HPDE6-E6E7 (cell line): ENCODE measurements at regions not wholly inside any gene's neighbourhood (a gene's known extent, or its start where the extent isn't known, plus 50 kb on each side); places are given as distances from the start of the nearest gene placed in this dataset.
"Not testable (repeated sequence)": the region's sequence is repeated elsewhere in the genome, so short reads cannot be mapped to it uniquely, and the experiment has no call there.

Experiments
- DNase-seq: peaks from one replicate; pipeline ENCODE4 v3.0.0; 2011; ENCODE audit warnings: missing footprints; ENCODE audit errors: extremely low spot score

DNA sequence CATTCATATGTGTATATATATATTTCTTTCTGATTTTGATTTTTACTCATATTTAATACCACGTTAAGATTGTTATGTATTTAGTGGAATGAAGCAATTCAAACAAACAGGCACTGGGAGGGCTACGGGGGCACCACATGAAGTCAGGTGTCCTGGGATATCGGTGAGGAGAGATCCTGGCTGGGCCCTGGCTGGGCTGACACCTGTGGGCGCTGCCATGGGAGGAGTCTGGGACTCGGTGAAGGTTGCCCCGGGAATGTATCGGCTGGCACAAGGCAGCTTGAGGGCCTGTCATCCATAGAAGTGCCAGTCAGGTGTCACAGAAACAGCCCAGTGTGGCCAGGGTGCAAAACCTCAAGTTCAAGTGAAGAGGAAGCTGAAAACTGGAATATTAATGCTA is 766.9 kb upstream of the ARPP21 start:
- DNase-seq: no peak

DNA sequence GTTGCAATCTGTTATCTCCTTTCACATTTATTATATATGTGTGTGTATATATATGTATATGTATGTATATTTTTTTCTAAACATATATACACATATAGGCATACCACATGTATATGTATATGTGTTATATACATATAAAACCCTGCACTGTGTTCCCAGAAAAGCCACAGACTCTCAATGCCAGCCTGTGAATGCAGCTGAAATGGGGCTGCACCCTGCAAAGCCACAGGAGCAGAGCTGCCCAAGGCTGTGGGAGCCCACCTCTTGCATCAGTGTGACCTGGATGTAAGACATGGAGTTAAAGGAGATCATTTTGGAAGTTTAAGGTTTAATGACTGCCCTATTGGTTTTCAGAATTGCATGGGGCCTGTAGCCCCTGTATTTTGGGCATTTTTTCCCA is 762.3 kb upstream of the ARPP21 start:
- no peak for DNase-seq

DNA sequence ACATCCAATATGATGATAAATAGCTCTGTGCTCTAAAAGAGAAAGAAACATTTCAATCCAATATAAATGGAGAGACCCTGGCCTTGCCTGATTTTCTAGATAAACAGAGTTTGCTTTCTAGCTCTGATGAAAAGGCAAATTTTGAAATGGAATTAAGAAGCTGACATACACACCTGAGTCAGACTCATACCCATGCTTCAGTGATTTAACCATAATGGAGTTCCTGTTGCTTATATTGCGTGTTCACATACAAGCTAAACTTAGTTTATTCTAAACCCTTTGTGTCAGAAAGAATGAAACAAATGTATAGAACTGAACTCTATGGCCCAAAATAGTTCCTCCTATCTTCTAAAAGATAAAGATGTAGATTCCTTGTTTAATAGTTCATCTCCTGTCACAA is 760.8 kb upstream of the ARPP21 start:
- no peak for DNase-seq

DNA sequence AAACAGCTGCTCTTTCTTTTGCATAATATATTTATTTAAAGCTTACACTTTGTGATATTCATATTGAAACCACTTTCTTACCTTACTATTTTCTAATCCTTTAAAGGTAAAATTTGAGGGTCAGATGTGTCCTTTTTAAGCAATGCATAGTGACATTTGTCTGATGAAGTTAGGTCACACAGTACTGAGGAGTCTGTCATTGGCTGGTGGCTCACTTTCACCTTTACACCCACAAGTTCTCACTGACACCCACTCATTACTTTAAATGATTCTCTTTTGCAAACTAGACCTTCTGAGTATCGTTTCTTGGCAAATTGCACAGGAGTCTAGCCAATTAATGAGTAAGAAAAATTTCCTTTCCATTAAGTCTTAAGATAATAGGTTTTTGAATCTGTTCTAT is 758.3 kb upstream of the ARPP21 start:
- DNase-seq: no peak

DNA sequence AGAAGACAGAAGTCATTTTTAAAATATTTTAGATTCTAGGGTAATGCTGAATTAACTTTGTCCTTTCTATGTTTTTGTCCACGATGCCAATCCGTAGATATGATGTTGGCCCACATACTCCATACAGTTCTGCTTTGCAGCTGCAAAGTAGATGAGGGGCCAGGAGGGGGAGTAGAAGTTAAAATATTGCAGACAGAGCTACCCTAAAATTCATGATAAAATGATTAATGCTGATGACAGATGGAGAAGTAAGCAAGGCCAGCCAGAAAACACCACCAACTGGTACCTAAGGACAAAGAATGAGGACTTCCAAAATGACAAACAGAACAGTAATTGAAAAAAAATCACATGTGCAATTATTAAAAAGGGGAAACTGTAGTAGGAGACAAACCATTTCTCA is 756.6 kb upstream of the ARPP21 start:
- no peak for DNase-seq

DNA sequence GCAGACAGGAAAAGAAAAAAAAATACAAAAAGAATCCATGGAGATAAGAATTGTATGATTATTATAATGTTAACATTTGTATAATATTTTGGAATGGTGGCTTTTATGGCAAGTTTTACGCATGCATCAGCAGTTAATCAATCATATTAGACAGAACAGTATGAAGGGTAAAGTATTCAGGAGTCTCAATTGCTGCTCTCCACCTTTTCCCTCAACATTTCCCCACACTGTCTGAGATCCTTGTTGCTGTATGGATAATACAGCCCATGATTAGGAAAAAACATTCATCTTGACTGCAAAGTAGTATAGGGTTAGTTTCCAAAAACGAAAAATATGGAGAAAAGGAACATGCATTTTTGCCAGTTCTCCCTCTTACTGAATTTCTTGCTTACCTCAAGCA is 755.3 kb upstream of the ARPP21 start:
- DNase-seq: no peak

DNA sequence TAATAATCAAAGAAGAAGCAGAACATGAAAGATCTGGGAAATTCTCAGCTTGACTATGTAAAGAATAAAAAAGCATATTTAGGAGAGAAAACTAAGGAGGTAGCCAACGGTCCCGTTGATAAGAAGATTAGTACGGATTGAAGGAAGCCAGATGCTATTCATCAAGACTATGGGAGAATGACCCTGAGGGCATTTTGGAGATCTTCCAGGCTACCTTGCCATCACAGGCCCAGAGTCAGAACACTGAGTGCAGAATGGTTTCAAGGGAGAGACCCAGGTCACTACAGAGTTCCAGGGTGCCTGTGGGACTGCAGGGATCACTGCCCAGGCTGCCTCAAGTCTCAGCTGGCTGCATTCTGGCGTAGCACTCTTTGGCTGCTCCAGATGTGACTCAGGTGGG is 752.9 kb upstream of the ARPP21 start:
- DNase-seq: no peak

DNA sequence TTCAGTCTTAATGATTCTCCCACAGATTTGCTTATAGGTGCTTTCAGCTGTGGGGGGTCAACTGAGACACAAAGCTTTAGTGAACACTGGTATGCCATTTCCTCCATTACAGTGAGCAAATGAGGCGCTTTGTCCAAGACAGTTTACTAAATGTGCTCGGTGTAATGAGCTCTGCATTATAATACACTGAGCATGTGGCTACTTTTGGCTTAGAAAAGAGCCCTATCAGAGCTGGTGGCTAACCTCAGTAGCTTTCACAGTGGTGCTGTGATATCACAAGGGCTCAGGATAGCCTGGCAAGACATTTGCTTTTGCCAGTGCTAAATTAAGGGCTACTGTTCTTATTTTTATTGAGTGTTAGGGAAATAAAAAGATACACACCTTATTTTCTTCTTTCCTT is 749.7 kb upstream of the ARPP21 start:
- no peak for DNase-seq

DNA sequence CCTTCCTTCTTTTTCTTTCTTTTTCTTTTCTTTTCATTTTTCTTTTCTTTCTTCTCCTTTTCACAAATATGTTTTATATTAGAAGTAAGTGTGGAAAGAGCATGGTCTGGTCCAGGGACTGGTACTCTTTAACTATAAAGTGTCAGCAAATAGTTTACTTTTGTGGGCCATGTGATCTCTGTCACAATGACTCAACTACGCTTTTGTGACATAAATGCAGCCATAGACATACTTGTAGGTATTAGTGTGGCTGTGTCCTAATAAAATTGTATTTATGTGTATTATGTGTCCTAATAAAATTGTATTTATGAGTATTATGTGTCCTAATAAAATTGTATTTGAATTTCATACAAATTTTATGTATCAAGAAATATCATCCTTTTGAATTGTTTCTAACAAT is 749.1 kb upstream of the ARPP21 start:
- no peak for DNase-seq

DNA sequence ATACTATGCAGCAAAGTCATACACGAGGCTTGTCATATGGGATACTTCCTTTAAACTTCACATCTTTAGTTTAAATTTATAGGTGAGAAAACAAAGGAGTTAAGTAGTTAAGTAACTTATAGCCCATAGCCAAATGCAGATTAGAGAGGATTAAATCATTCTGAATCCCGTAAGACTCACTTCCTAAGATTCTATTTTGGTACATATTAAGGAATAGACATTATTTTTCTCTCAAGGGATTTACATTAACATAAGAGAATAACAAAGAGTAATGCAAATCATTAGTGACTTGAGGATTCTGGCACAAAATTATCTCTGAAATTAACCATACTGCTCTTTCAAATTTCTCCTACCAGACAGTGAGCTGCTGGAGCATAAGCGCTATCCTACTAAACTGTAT is 747.4 kb upstream of the ARPP21 start:
- DNase-seq: no peak

DNA sequence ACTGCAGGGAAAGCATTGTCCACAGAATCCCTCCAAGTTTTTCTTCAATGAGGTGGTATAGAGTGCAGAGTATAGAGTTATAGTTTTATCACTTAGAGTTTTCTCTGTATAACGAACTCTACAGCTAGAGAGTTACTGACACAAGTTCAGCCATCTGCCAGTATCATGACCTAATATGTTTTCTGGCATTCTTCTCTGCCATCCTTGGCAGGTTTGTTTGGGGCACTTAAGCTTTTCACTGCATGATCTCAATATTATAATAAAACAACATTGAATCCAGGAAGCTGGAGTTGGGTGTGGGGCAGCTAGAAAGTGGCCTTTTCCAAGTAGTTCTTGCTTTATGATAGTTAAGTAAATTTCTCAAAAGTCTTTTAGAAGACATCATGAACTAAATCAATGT is 743.5 kb upstream of the ARPP21 start:
- DNase-seq: no peak

DNA sequence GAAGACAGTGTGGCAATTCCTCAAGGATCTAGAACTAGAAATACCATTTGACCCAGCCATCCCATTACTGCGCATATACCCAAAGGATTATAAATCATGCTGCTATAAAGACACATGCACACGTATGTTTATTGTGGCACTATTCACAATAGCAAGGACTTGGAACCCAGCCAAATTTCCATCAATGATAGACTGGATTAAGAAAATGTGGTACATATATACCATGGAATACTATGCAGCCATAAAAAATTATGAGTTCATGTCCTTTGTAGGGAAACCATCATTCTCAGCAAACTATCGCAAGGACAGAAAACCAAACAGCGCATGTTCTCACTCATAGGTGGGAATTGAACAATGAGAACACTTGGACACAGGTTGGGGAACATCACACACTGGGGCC is 729.6 kb upstream of the ARPP21 start:
- DNase-seq: not testable (repeated sequence)

DNA sequence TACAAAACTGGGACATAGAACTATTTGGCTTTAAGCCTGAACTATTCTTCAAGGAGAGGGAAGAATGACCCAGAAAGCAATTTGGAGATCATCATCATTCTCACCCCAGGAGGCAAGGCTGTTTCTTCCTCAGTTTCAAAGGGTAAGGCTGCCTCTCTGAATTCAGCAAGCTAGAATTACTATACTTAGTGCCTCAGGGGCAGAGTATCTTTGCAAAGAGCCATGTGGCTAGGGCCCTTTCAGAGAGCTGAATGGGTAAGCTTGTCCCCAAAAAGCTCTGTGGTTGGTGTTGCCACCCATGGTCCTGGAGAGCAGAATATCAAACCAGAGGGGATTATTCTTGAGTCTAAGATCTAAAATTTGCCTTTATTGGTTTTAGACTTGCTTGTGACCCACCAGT is 720.3 kb upstream of the ARPP21 start:
- no peak for DNase-seq

DNA sequence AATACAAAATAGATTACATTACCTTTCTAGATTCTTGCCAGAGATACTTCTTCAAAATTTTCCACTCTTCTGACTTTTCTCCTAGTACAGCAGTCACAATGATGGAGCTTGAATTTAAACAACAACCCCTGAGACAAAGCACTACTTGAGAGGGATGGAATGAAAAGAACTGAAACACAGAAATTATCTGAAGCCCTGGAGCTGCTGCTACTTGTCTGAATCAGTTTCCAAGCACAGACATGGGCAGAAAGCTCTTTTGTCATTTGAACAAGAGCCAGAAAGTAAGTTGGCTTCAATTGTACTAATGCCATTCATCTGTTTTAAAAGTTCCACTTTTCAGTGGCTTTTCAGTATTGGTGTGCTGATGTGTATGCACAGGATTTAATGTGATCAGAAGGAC is 718.5 kb upstream of the ARPP21 start:
- DNase-seq: no peak

DNA sequence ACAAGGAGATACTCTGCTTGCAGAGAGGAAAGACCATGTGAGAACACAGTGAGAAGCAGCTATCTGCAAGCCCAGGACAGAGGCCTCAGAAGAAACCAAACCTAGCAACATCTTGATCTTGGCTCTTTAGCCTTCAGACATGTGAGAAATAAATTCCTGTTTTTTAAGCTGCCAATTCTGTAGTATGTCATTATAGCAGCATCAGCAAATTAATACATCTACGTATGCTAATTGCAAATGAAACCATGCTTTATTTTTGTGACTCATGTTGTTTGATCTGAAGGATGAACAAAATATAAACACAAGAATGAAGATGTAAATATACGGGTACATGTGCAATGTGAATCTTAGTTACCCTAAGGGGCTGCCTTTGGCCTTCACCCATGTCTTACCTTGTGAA is 714.4 kb upstream of the ARPP21 start:
- DNase-seq: no peak

DNA sequence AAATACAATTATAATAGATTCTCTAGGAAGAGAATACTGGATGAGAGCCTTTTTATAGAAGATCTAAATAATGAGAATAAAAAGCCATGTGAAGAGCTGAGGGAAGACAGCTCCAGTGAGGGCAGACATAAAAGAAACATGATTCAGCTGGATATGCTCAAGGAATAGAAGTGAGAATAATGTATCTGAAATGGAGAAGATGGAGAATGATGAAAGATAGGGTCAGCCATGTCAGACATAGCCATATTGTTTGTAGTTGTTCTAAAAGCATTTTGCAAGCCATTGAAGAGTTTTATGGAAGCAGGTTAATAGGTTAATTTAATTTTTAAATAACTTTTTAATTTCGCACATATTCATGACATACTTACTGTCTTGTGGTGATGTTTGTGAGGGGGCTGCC is 713.5 kb upstream of the ARPP21 start:
- DNase-seq: no peak

DNA sequence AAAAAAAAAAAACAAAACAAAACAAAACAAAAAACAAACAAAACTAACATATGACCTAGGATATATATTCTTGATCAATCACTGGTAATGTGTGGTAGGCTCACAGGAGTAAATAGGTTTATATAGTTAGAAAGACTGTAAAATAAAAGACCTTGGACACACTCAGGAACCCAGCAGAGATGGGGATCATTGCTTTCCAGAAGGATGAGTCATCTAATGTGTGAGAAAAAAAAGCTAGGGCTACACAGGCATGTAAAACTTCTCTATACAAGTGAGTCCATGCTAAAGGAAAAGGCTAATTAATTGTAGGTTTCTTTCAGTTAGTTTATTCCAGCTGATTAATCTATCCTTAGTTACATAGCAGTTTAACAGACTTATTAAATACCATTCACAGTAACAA is 710.3 kb upstream of the ARPP21 start:
- no peak for DNase-seq

DNA sequence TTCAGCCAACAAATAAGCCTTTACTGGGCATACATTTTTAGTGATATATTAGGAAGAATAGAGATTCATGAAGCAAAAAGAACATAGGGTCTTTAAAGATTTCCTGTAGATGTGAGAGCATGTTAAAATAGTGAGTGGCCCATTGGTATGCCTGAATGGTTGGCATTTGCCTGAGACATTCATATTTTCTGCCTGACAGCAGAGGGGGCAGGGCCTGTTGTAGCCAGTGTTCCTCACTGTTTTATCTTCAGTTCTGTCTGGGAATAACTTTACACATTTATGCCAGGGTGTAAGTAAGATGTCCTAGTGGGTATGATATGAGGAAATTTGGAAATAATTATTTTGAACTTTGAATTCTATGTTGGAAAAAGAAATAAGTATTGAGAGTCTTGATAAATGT is 704.7 kb upstream of the ARPP21 start:
- DNase-seq: no peak

DNA sequence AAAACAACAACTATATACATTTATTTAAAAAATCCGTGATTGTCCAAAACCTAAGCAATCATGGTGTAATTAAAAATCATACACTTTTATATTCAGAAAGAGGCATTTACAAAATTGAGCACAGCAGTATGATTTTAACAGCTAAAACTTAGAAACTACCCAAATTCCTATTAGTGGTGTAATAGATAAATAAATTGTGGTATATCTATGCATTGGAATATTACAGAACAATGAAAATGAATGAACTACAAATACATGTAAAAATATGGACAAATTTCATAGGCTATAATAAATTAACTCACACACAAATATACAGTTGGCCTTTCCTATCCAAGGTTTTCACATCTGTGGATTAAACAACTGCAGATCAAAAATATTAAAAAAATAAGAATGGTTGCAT is 700.5 kb upstream of the ARPP21 start:
- DNase-seq: no peak

DNA sequence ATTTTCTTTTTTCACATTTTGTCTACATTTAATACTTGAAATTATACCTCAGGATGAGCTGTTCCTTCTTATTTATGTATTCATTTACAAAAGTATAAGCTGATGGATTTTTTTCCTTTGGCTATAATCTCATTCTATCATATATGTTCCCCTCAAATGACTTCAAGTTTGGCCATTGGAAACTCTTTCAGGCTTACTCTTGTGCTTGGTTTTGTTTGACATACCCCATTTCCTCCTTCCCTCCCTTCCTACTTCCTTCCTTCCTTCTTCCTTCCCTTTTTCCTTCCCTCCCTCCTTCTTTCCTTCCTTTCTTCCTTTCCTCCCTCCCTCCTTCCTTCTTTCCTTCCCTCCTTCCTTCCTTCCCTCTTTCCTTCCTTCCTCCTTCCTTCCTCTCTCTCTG is 697.1 kb upstream of the ARPP21 start:
- DNase-seq: no peak

DNA sequence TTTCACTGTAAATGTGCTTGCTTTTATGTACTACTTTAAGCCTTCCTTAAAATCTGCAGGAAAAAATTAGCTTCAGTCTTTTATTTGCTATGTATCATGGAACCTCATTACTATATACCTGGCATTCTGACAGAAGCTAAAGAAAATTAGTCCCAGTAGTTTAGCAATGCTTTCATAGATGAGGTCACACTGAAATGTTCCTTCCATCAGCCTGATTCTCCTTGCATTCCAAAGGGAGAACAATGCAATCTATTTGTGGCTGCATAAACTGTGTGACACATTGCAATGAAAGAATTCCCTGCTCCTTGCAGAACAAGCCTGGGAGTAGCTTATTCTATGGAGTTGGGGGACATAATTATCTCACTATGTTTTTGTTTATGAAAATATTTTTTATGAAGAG is 691.5 kb upstream of the ARPP21 start:
- DNase-seq: no peak

DNA sequence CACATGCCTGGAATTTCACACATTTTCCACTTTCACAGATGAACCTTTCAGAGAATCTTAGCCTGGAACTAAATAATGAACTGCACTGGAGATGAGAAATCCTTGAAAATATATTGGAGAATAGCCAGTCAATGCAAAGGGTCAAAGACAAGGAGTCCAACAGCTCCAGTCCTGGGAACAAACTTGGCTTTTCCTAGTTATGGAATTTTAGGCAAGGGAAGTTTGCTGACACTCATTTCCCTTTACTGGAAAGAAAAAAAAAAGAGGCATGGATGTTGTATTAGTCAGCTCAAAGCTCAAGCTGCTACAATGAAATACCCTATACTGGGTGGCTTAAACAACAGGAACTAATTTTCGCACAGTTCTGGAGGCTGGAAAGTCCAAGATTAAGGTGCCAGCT is 690.8 kb upstream of the ARPP21 start:
- no peak for DNase-seq

DNA sequence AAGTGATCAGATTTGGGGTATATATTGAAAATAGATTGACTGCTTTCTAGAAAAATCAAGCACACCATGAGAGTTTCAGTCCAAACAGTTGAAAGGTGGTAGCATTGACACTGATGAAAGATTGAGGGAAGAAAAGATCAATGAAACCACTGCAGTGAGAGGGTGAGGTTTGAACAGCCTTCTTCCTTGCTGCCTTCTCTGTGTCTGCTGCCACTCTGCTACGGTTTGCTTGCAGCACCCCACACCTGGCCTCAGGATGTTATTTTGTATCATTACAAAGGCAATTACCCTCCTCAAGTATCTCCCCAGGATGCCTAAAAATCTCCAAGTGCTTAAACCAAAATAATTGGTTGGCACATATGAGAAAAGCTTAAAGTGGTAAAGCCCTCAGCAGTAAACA is 683.6 kb upstream of the ARPP21 start:
- DNase-seq: no peak

DNA sequence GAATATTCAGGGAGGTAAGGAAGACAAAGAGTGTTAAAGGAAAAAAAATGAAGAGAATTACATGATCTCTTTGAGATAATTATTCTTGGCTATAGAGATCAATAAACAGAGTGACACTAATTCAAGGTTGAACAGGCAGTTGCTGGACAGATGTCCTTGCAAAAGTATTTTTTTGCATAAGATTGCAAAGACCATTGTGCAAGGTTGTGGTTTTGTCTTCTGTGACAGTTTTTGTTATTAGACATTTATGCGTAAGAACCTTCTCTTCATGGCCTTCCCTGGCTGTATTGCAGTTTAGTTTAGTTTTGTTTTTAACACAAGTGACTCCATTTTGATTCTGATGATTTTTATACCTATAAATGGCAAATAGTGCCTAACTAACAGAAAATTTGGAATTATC is 682.8 kb upstream of the ARPP21 start:
- no peak for DNase-seq

DNA sequence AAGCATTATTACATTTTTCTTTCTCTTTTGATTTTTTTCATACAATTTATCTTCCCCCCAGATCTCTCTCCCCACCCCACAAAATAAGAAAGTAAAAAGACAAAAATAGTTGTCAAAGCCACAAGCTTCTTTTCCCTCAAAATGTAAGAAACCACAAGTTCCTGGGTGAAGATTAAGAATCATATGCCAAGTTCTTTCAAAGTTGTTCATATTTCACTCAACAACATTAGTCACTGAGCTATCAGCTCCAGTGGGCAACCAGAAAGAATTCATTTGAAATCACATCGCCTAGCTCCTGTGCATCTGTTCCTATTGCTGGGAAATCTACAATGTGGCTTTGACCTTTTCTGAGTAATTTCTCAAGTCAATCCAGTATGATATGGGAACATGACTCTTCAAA is 681.6 kb upstream of the ARPP21 start:
- no peak for DNase-seq
